OCI-LY1 (cell line): ENCODE measurements at regions not wholly inside any gene's neighbourhood (a gene's known extent, or its start where the extent isn't known, plus 50 kb on each side); places are given as distances from the start of the nearest gene placed in this dataset.

Source experiments
- CTCF ChIP-seq: fragments of 200-600 bp; sonication (generic), shearing (Covaris generic); IDR thresholded peaks from 2 replicates; pipeline ENCODE4 v1.5.1; 2017; ENCODE audit warnings: mild to moderate bottlenecking, antibody characterized with exemption, low read length, moderate library complexity, mixed read lengths
- EZH2 ChIP-seq: fragments of 200-600 bp; sonication (generic), shearing (Covaris generic); IDR thresholded peaks from 2 replicates; pipeline ENCODE4 v1.8.0; 2017; ENCODE audit warnings: borderline replicate concordance, mixed run types, mild to moderate bottlenecking, antibody characterized with exemption, low read length, moderate library complexity, mixed read lengths

GRCh38 chr7:25388681-25389080 is 160.4 kb upstream of the NPVF start:
- TF ChIP-seq CTCF, result no peak
- no peak for TF ChIP-seq EZH2
